GM12891 (cell line): ENCODE measurements at regions not wholly inside any gene's neighbourhood (a gene's known extent, or its start where the extent isn't known, plus 50 kb on each side); places are given as distances from the start of the nearest gene placed in this dataset.

Source experiments
- POLR2A ChIP-seq: IDR thresholded peaks from 2 replicates; pipeline ENCODE4 v1.6.1; 2011; ENCODE audit warnings: low read depth, low read length, control low read depth
- POLR2AphosphoS5 ChIP-seq: IDR thresholded peaks from 2 replicates; pipeline ENCODE4 v1.6.1; 2011; ENCODE audit warnings: low read depth, low read length, control low read depth
- POU2F2 ChIP-seq: IDR thresholded peaks from 2 replicates; pipeline ENCODE4 v1.6.1; 2011; ENCODE audit warnings: low read depth, mild to moderate bottlenecking, control low read depth, low read length, moderate library complexity
- SPI1 ChIP-seq: IDR thresholded peaks from 2 replicates; pipeline ENCODE4 v1.6.1; 2011; ENCODE audit warnings: low read depth, low read length, control low read depth

DNA sequence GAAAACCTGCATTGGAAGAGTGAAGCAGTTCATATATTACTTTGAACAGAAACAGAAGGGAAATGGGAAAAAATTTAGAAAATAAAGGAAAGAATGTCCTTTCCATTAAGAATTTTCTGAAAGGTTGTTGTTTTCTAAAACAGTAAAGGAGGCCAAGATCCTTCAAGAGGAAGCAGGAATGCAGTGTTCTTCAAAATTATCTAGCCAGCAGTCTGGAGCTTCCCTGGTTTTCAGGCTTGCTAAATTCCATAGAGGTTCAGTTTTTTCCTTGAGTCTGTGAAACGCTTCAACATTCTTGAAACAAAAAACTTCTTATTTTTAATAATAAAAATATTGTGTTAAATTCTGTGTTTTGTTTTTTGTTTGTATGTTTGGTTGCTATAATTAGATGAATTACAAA lies 189.0 kb upstream of the ANO3 start:
- no peak for TF ChIP-seq SPI1
- TF ChIP-seq POLR2AphosphoS5: no peak
- TF ChIP-seq POLR2A: no peak
- no peak for TF ChIP-seq POU2F2
